Activated CD8-positive, alpha-beta T cell treated with anti-CD3 and anti-CD28 coated beads for 36 hours (primary cell): ENCODE measurements at regions not wholly inside any gene's neighbourhood (a gene's known extent, or its start where the extent isn't known, plus 50 kb on each side); places are given as distances from the start of the nearest gene placed in this dataset.
A peak's percentile ranks its signal among the peaks of the same experiment; 100 is the strongest.

Source experiments
- ATAC-seq: fragments of 200-7000 bp; cut with Tn5 transposase; one replicate; pipeline ENCODE4 v1.10.0; 2021; ENCODE audit warnings: mild to moderate bottlenecking, moderate library complexity
- CTCF ChIA-PET: fragments of 350-600 bp; sonication (Branson Sonifier 250); formaldehyde crosslinking; loops from one replicate; lab custom pipeline; 2021; ENCODE audit warnings: antibody characterized with exemption; lab: Charles Lee
- POLR2A ChIA-PET: fragments of 350-600 bp; sonication (Branson Sonifier 250); formaldehyde crosslinking; loops from one replicate; lab custom pipeline; 2021; ENCODE audit warnings: antibody characterized with exemption; lab: Charles Lee
- DNase-seq: peaks from one replicate; pipeline ENCODE4 v3.0.0-alpha.2; 2020
- H3K27ac Mint-ChIP-seq: one replicate; pipeline ENCODE4 v1.8.0; 2021; ENCODE audit warnings: mild to moderate bottlenecking, mixed read lengths
- H3K27me3 Mint-ChIP-seq: one replicate; pipeline ENCODE4 v1.8.0; 2021; ENCODE audit warnings: mixed read lengths
- H3K36me3 Mint-ChIP-seq: one replicate; pipeline ENCODE4 v1.8.0; 2021; ENCODE audit warnings: low read depth, mixed read lengths
- H3K4me1 Mint-ChIP-seq: one replicate; pipeline ENCODE4 v1.8.0; 2021; ENCODE audit warnings: low read depth, mixed read lengths
- H3K4me3 Mint-ChIP-seq: one replicate; pipeline ENCODE4 v1.8.0; 2021; ENCODE audit warnings: mild to moderate bottlenecking, moderate library complexity, mixed read lengths
- H3K9me3 Mint-ChIP-seq: one replicate; pipeline ENCODE4 v1.8.0; 2021; ENCODE audit warnings: mixed read lengths
- CTCF ChIP-seq: fragments of 200-600 bp; IDR thresholded peaks from one replicate; pipeline ENCODE4 v1.8.0; 2022; ENCODE audit warnings: antibody characterized with exemption, mild to moderate bottlenecking
- intact Hi-C: fragments of 100-400 bp; cut with micrococcal nuclease; formaldehyde crosslinking; loops from one replicate; pipeline ENCODE4 v1.10.0; 2022

- Mint-ChIP-seq H3K4me3 (no peak overlapping the region), H3K4me1 (no peaks in the 10 kb centered on the region), H3K27ac (no peak overlapping the region), H3K9me3 (no peaks in the 10 kb centered on the region), H3K36me3 (no peaks in the 10 kb centered on the region), H3K27me3 (no peaks in the 10 kb centered on the region)
- ATAC-seq = peak; percentile 65
- CTCF ChIA-PET = interaction anchor here (0.6 to 3.1 kb wide), 28 partner anchors 9 to 365 kb away, joined by 3 to 34 read pairs (median 4); partner anchors contain the start of gene LSM3
- intact Hi-C loops = loop anchor here (2.0 to 5.0 kb wide), 2 partner anchors 208 to 286 kb away; no protein-coding TSS in a partner anchor
- TF ChIP-seq CTCF = peak; percentile 97
- POLR2A ChIA-PET = no interaction called here
- DNase-seq = peak; percentile 81
Observed at GRCh38 chr3:14261229-14261628, 82.6 kb downstream of the LSM3 start.

GRCh38 chr3:14262212-14262611 is 83.6 kb downstream of the LSM3 start:
- no peak for DNase-seq
- no peak for ATAC-seq
- H3K4me1 Mint-ChIP-seq = no peaks in the 10 kb centered on the region
- H3K27me3 Mint-ChIP-seq = no peaks in the 10 kb centered on the region
- no peak overlapping the region for H3K27ac Mint-ChIP-seq
- intact Hi-C loops = loop anchor here (5.0 kb wide), 1 partner anchor 285 kb away; no protein-coding TSS in a partner anchor
- ChIA-PET CTCF (interaction anchor here (0.7 to 3.1 kb wide), 16 partner anchors 8 to 366 kb away, joined by 3 to 34 read pairs (median 4); no protein-coding TSS in a partner anchor), POLR2A (no interaction called here)
- no peaks in the 10 kb centered on the region for H3K9me3 Mint-ChIP-seq
- no peak overlapping the region for H3K4me3 Mint-ChIP-seq
- TF ChIP-seq CTCF = no peak
- no peaks in the 10 kb centered on the region for H3K36me3 Mint-ChIP-seq

- intact Hi-C loops = loop anchor here (5.0 kb wide), 1 partner anchor 284 kb away; no protein-coding TSS in a partner anchor
- no peaks in the 10 kb centered on the region for H3K27me3 Mint-ChIP-seq
- H3K36me3 Mint-ChIP-seq = no peaks in the 10 kb centered on the region
- CTCF ChIA-PET = interaction anchor here (2.4 to 3.1 kb wide), 2 partner anchors 199 to 205 kb away, joined by 17 to 34 read pairs; no protein-coding TSS in a partner anchor
- TF ChIP-seq CTCF = no peak
- no peaks in the 10 kb centered on the region for H3K4me1 Mint-ChIP-seq
- DNase-seq = no peak
- POLR2A ChIA-PET = no interaction called here
- H3K27ac Mint-ChIP-seq = no peak overlapping the region
- H3K4me3 Mint-ChIP-seq = no peak overlapping the region
- no peak for ATAC-seq
- no peaks in the 10 kb centered on the region for H3K9me3 Mint-ChIP-seq
Observed at GRCh38 chr3:14262867-14263266, 84.2 kb downstream of the LSM3 start.

- no peak overlapping the region for H3K27ac Mint-ChIP-seq
- no peak for TF ChIP-seq CTCF
Observed at GRCh38 chr3:14263317-14264005, 84.8 kb downstream of the LSM3 start.

More at GRCh38 chr3:14263317-14264005, 84.8 kb downstream of the LSM3 start:
- Mint-ChIP-seq H3K9me3 (no peaks in the 10 kb centered on the region), H3K36me3 (no peaks in the 10 kb centered on the region), H3K4me3 (no peak overlapping the region), H3K27me3 (no peaks in the 10 kb centered on the region), H3K4me1 (no peaks in the 10 kb centered on the region)
- intact Hi-C loops = loop anchor here (5.0 kb wide), 1 partner anchor 284 kb away; no protein-coding TSS in a partner anchor
- no peak for DNase-seq
- ATAC-seq = no peak
- CTCF ChIA-PET = interaction anchor here (0.7 kb wide), 1 partner anchor 205 kb away, joined by 3 read pairs; no protein-coding TSS in a partner anchor
- POLR2A ChIA-PET = no interaction called here
